H1 (cell line): ENCODE measurements at regions not wholly inside any gene's neighbourhood (a gene's known extent, or its start where the extent isn't known, plus 50 kb on each side); places are given as distances from the start of the nearest gene placed in this dataset.

Experiments
- EGR1 ChIP-seq: IDR thresholded peaks from 2 replicates; pipeline ENCODE4 v1.6.1; 2011; ENCODE audit warnings: low read depth, low read length, borderline replicate concordance
- TF ChIP-seq, protein P1 (sequence below): IDR thresholded peaks from 2 replicates; pipeline ENCODE4 v1.6.1; 2012; ENCODE audit warnings: low read length, inconsistent platforms

DNA sequence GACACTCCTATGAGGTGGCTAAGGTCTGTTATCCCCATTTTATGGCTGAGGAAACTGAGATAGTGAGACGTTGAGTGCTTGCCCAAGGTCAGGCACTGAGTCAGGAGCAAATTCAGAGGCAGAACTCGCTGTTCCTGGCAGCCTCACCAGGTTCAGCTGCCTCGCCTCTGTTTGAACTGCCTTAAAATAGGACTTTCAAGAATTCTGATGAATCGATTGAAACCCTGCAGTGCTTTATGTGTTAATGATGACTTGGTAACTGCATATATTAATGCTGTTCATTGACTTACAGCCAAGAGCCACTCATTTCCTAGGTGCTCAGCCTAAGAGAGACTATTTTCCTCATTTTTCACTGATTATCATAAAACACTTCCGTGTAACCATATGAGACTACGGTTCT lies 79.5 kb upstream of the BHLHE40 start (continued):
- TF ChIP-seq, protein P1, sequence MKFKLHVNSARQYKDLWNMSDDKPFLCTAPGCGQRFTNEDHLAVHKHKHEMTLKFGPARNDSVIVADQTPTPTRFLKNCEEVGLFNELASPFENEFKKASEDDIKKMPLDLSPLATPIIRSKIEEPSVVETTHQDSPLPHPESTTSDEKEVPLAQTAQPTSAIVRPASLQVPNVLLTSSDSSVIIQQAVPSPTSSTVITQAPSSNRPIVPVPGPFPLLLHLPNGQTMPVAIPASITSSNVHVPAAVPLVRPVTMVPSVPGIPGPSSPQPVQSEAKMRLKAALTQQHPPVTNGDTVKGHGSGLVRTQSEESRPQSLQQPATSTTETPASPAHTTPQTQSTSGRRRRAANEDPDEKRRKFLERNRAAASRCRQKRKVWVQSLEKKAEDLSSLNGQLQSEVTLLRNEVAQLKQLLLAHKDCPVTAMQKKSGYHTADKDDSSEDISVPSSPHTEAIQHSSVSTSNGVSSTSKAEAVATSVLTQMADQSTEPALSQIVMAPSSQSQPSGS: no peak
- TF ChIP-seq EGR1: no peak
